PC-3 (cell line): ENCODE measurements at regions not wholly inside any gene's neighbourhood (a gene's known extent, or its start where the extent isn't known, plus 50 kb on each side); places are given as distances from the start of the nearest gene placed in this dataset.
"Not testable (repeated sequence)": the region's sequence is repeated elsewhere in the genome, so short reads cannot be mapped to it uniquely, and the experiment has no call there.

Experiments
- ATAC-seq: fragments of 200-7000 bp; cut with Tn5 transposase; 2 replicates; pipeline ENCODE4 v1.9.1; 2020; ENCODE audit warnings: mild to moderate bottlenecking, moderate library complexity
- BruUV-seq: library from RNA; stranded (reverse); fragments of 400-500 nt; replicated peaks from 2 replicates; lab custom pipeline; 2021; lab: Mats Ljungman, UMichigan
- CTCF ChIA-PET: fragments of 300-600 bp; sonication (Branson Sonifier 250); formaldehyde crosslinking; loops from one replicate; lab custom pipeline; 2022; ENCODE audit warnings: antibody characterized with exemption; lab: Charles Lee
- POLR2A ChIA-PET: fragments of 300-600 bp; sonication (Branson Sonifier 250); formaldehyde crosslinking; loops from one replicate; lab custom pipeline; 2022; ENCODE audit warnings: antibody characterized with exemption; ENCODE audit not compliant: unreplicated experiment; lab: Charles Lee
- DNase-seq: peaks from one replicate; pipeline ENCODE4 v3.0.0-alpha.2; 2015
- H2AFZ ChIP-seq: fragments of 300-600 bp; sonication (generic); 2 replicates; pipeline ENCODE4 v1.6.0; 2016; ENCODE audit warnings: antibody characterized with exemption, low read length
- H3F3A ChIP-seq: fragments of 300-600 bp; sonication (generic); one replicate; pipeline ENCODE4 v1.6.0; 2017; ENCODE audit warnings: antibody characterized with exemption, low read length, control low read depth, mild to moderate bottlenecking; ENCODE audit not compliant: unreplicated experiment
- H3K27ac ChIP-seq: fragments of 300-600 bp; sonication (generic); 2 replicates; pipeline ENCODE4 v1.5.1; 2016; ENCODE audit warnings: mild to moderate bottlenecking, low read length
- H3K27me3 ChIP-seq: fragments of 300-600 bp; sonication (generic); 2 replicates; pipeline ENCODE4 v1.6.1; 2016; ENCODE audit warnings: low read length, mixed read lengths
- H3K36me3 ChIP-seq: fragments of 300-600 bp; sonication (generic); 2 replicates; pipeline ENCODE4 v1.6.1; 2016; ENCODE audit warnings: low read depth, mixed run types, low read length, mixed read lengths
- H3K4me1 ChIP-seq: fragments of 300-600 bp; sonication (generic); 2 replicates; pipeline ENCODE4 v1.5.1; 2016; ENCODE audit warnings: low read length; ENCODE audit not compliant: insufficient read depth
- H3K4me2 ChIP-seq: fragments of 300-600 bp; sonication (generic); 2 replicates; pipeline ENCODE4 v1.6.0; 2016; ENCODE audit warnings: low read length
- H3K4me3 ChIP-seq: fragments of 300-600 bp; sonication (generic); 2 replicates; pipeline ENCODE4 v1.5.1; 2016; ENCODE audit warnings: mild to moderate bottlenecking, low read length, mixed read lengths
- H3K79me2 ChIP-seq: fragments of 300-600 bp; sonication (generic); 2 replicates; pipeline ENCODE4 v1.6.1; 2017; ENCODE audit warnings: low read length, mixed read lengths
- H3K9ac ChIP-seq: fragments of 300-600 bp; sonication (generic); 2 replicates; pipeline ENCODE4 v1.6.0; 2016; ENCODE audit warnings: mild to moderate bottlenecking, low read length
- H3K9me2 ChIP-seq: fragments of 300-600 bp; sonication (generic); replicated peaks from 2 replicates; pipeline ENCODE4 v1.6.1; 2016; ENCODE audit warnings: mixed run types, low read length, mixed read lengths
- H3K9me3 ChIP-seq: fragments of 300-600 bp; sonication (generic); 2 replicates; pipeline ENCODE4 v1.6.1; 2016; ENCODE audit warnings: low read length, mixed read lengths
- H4K20me1 ChIP-seq: fragments of 300-600 bp; sonication (generic); 2 replicates; pipeline ENCODE4 v1.6.1; 2016; ENCODE audit warnings: low read length, mixed read lengths
- EZH2 ChIP-seq: fragments of 300-600 bp; sonication (generic); IDR thresholded peaks from one replicate; pipeline ENCODE4 v1.6.1; 2017; ENCODE audit warnings: antibody characterized with exemption, mild to moderate bottlenecking, low read length; ENCODE audit not compliant: unreplicated experiment
- EZH2phosphoT487 ChIP-seq: fragments of 300-600 bp; sonication (generic); IDR thresholded peaks from 2 replicates; pipeline ENCODE4 v1.6.1; 2018; ENCODE audit warnings: mild to moderate bottlenecking, antibody characterized with exemption, low read length, borderline replicate concordance
- intact Hi-C: fragments of 100-400 bp; cut with micrococcal nuclease; formaldehyde crosslinking; loops from 2 replicates; pipeline ENCODE4 v1.9.0; 2023
- TF ChIP-seq, protein P1 (sequence below): fragments of 300-600 bp; sonication (generic); conservative IDR thresholded peaks from 2 replicates; pipeline ENCODE4 v1.5.1; 2017; ENCODE audit warnings: antibody characterized with exemption, low read depth, mild to moderate bottlenecking, low read length

DNA sequence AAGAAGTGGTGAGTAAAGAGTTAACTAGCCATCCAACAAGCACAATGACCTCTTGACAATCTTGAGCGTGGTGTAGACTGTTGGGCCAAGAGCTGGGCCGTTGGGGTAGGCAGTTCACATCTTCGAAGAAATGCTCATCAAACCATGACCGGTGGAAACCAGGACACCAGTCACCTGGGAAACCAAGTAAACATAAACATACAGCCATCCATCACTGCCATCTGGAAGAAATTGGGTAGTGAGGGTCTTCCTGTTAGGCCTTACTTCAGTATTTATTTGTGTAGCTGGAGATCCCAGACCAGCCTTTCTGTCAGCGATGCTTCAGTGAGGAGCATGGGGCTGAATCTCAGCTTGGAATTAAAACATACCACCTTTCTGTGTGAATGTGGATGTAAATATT lies 108.1 kb upstream of the HAO2 start:
- CTCF ChIA-PET, result no interaction called here
- ATAC-seq (no peak), DNase-seq (no peak)
- Histone ChIP-seq H4K20me1 (no peaks in the 10 kb centered on the region), H3K4me1 (no peaks in the 10 kb centered on the region), H2AFZ (no peak overlapping the region), H3K9me2 (no peaks in the 10 kb centered on the region), H3K36me3 (no peaks in the 10 kb centered on the region), H3K4me2 (no peak overlapping the region), H3K27me3 (no peaks in the 10 kb centered on the region), H3K9ac (no peak overlapping the region), H3K79me2 (no peaks in the 10 kb centered on the region), H3K27ac (no peak overlapping the region), H3K4me3 (no peak overlapping the region), H3K9me3 (no peaks in the 10 kb centered on the region), H3F3A (no peaks in the 10 kb centered on the region)
- no TSS peak for BruUV-seq
- POLR2A ChIA-PET, result no interaction called here
- TF ChIP-seq EZH2phosphoT487, result no peak
- TF ChIP-seq, protein P1, sequence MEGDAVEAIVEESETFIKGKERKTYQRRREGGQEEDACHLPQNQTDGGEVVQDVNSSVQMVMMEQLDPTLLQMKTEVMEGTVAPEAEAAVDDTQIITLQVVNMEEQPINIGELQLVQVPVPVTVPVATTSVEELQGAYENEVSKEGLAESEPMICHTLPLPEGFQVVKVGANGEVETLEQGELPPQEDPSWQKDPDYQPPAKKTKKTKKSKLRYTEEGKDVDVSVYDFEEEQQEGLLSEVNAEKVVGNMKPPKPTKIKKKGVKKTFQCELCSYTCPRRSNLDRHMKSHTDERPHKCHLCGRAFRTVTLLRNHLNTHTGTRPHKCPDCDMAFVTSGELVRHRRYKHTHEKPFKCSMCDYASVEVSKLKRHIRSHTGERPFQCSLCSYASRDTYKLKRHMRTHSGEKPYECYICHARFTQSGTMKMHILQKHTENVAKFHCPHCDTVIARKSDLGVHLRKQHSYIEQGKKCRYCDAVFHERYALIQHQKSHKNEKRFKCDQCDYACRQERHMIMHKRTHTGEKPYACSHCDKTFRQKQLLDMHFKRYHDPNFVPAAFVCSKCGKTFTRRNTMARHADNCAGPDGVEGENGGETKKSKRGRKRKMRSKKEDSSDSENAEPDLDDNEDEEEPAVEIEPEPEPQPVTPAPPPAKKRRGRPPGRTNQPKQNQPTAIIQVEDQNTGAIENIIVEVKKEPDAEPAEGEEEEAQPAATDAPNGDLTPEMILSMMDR, result no peak
- no peak for TF ChIP-seq EZH2
- intact Hi-C loops, result no loop called here

DNA sequence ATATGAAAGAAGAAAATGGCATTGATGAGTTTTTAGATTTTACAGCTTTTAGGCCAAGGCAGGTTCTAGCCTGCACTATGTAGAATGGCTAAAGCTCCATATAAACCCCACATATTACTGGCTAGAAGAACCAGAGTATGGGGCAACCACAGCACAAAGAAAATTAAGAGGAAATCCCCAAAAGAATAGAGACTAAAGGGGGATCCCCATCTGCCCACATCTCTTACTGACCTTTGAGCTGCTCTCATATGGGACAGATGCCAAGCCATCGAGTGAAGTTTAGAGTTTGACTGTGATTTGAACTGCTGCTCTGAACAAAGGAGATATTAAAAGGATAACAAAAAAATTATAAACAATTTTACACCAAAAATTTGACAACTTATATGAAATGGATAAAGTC lies 102.2 kb upstream of the HAO2 start:
- no peak overlapping the region for H3K27ac ChIP-seq
- CTCF ChIA-PET, result interaction anchor here (0.6 kb wide), 1 partner anchor 258 kb away, joined by 5 read pairs; no protein-coding TSS in a partner anchor
- no peaks in the 10 kb centered on the region for H3K4me1 ChIP-seq
- no peak for TF ChIP-seq EZH2
- TF ChIP-seq, protein P1, result no peak
- POLR2A ChIA-PET, result no interaction called here
- no peak overlapping the region for H2AFZ ChIP-seq
- no peak for DNase-seq
- H3K79me2 ChIP-seq, result no peaks in the 10 kb centered on the region
- intact Hi-C loops, result no loop called here
- no peaks in the 10 kb centered on the region for H3K36me3 ChIP-seq
- no peak overlapping the region for H3K4me2 ChIP-seq
- H3K9me3 ChIP-seq, result no peaks in the 10 kb centered on the region
- no peaks in the 10 kb centered on the region for H3F3A ChIP-seq
- no peak for ATAC-seq
- no TSS peak for BruUV-seq
- H4K20me1 ChIP-seq, result no peaks in the 10 kb centered on the region
- no peaks in the 10 kb centered on the region for H3K9me2 ChIP-seq
- H3K9ac ChIP-seq, result no peak overlapping the region
- H3K27me3 ChIP-seq, result no peaks in the 10 kb centered on the region
- H3K4me3 ChIP-seq, result no peak overlapping the region

DNA sequence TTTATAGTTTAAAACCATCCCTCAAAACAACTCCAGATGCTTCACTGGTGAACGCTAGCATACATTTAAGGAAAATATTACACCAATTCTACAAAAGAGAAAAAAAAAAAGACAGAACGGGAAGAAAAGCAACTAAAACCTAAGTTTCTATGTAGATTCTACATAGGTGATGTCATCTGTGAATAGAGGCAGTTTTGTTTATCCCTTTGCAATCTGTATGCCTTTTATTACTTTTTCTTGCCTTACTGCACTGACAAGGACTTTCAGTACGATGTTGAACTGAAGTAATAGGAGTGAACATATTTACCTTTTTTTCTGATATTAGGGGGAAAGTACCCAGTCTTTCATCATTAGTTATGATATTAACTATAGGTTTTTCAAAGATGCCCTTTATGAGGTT lies 101.7 kb upstream of the HAO2 start:
- CTCF ChIA-PET, result no interaction called here
- Histone ChIP-seq H4K20me1 (no peaks in the 10 kb centered on the region), H3K4me3 (no peak overlapping the region), H3K27me3 (no peaks in the 10 kb centered on the region), H3K27ac (no peak overlapping the region), H3K36me3 (no peaks in the 10 kb centered on the region), H3K9ac (no peak overlapping the region), H3K9me2 (no peaks in the 10 kb centered on the region), H2AFZ (no peak overlapping the region), H3F3A (no peaks in the 10 kb centered on the region), H3K9me3 (no peaks in the 10 kb centered on the region), H3K4me2 (no peak overlapping the region), H3K79me2 (no peaks in the 10 kb centered on the region), H3K4me1 (no peaks in the 10 kb centered on the region)
- ATAC-seq, result no peak
- TF ChIP-seq, protein P1, result no peak
- TF ChIP-seq EZH2 (no peak), EZH2phosphoT487 (no peak)
- POLR2A ChIA-PET, result no interaction called here
- DNase-seq, result no peak
- intact Hi-C loops, result no loop called here
- no TSS peak for BruUV-seq

DNA sequence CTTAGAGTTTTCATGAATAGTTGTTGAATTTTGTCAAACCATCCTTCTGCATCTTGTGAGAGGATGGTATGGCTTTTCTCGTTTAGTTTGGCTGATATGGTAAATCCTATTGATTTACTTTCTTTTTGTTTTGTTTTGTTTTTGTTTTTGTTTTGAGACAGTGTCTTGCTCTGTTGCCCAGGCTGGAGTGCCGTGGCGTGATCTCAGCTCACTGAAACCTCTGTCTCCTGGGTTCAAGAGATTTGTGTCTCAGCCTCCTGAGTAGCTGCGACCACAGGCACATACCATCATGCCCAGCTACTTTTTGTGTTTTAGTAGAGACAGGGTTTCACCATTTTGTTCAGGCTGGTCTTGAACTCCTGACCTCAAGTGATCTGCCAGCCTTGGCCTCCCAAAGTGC lies 101.3 kb upstream of the HAO2 start:
- H3K4me3 ChIP-seq, H3K9me3 ChIP-seq, H3K9me2 ChIP-seq, POLR2A ChIA-PET, H3K27me3 ChIP-seq, H3K4me2 ChIP-seq, H3K36me3 ChIP-seq, ATAC-seq, intact Hi-C loops, H2AFZ ChIP-seq, H3K9ac ChIP-seq, H3K27ac ChIP-seq, DNase-seq, H4K20me1 ChIP-seq, BruUV-seq, CTCF ChIA-PET, H3F3A ChIP-seq, H3K4me1 ChIP-seq, H3K79me2 ChIP-seq: not testable (repeated sequence)
